HepG2 (cell line): ENCODE measurements at regions not wholly inside any gene's neighbourhood (a gene's known extent, or its start where the extent isn't known, plus 50 kb on each side); places are given as distances from the start of the nearest gene placed in this dataset.

Source experiments
- ATAC-seq: fragments of 200-7000 bp; cut with Tn5 transposase; 3 replicates; pipeline ENCODE4 v1.9.1; 2020; ENCODE audit warnings: mild to moderate bottlenecking, moderate library complexity
- BruUV-seq: library from RNA; stranded (reverse); fragments of 400-500 nt; replicated peaks from 2 replicates; lab custom pipeline; 2021; lab: Mats Ljungman, UMichigan
- CTCF ChIA-PET: fragments of 300-600 bp; formaldehyde crosslinking; extraction: SDS; loops from one replicate; lab custom pipeline; 2021; ENCODE audit warnings: low total read pairs, inconsistent platforms, low intra/inter-chr PET ratio; lab: Yijun Ruan, JAX
- POLR2A ChIA-PET: fragments of 350-600 bp; sonication (Branson Sonifier 250); formaldehyde crosslinking; loops from one replicate; lab custom pipeline; 2020; ENCODE audit warnings: antibody characterized with exemption, inconsistent platforms; lab: Yijun Ruan, JAX
- DNase-seq: peaks from one replicate; pipeline ENCODE4 v3.0.0-alpha.2; 2015; ENCODE audit warnings: low spot score
- FAIRE-seq: peaks from 3 replicates; lab custom pipeline; 2011; peaks lifted over from hg19 to GRCh38; lab: Jason Lieb, UNC
- H2AFZ ChIP-seq: one replicate; pipeline ENCODE4 v1.6.1; 2011; ENCODE audit warnings: low read length, inconsistent platforms
- H3K27ac ChIP-seq: fragments of 300-600 bp; 3 replicates; pipeline ENCODE4 v1.8.0; 2011; ENCODE audit warnings: mixed run types, mild to moderate bottlenecking, mixed read lengths, low read length, inconsistent platforms; ENCODE audit not compliant: insufficient read depth; ENCODE audit errors: extremely low read length
- H3K27me3 ChIP-seq, 2 experiments: fragments of 200-600 bp in 1 of 2; 2 replicates in 1 of 2; 3 replicates in 1 of 2; pipeline versions ENCODE4 v1.6.0 to v1.8.0; 2011; ENCODE audit warnings: low read length in 2 of 2, mild to moderate bottlenecking in 2 of 2, moderate library complexity in 2 of 2, inconsistent platforms in 1 of 2; ENCODE audit not compliant: insufficient read depth in 2 of 2, control insufficient read depth in 1 of 2
- H3K36me3 ChIP-seq, 2 experiments: fragments of 200-600 bp in 1 of 2; replicated peaks in 1 of 2; 2 replicates in 1 of 2; 3 replicates in 1 of 2; pipeline versions ENCODE4 v1.5.1 to v1.8.0; 2011; ENCODE audit warnings: low read length in 2 of 2, inconsistent platforms in 1 of 2; ENCODE audit not compliant: insufficient read depth in 2 of 2, control insufficient read depth in 1 of 2
- H3K4me1 ChIP-seq: 2 replicates; pipeline ENCODE4 v1.5.1; 2012; ENCODE audit warnings: low read length, inconsistent platforms; ENCODE audit not compliant: insufficient read depth
- H3K4me2 ChIP-seq: 2 replicates; pipeline ENCODE4 v1.6.0; 2011; ENCODE audit warnings: low read depth, low read length, inconsistent platforms
- H3K4me3 ChIP-seq, 3 experiments: fragments of 200-600 bp in 1 of 3; sonication (generic), shearing (Covaris generic) in 1 of 3; replicated peaks in 1 of 3; 2 replicates each; pipeline ENCODE4 v1.5.1; 2011 to 2016; ENCODE audit warnings: low read length in 3 of 3, inconsistent platforms in 2 of 3, low read depth in 2 of 3, mild to moderate bottlenecking in 2 of 3, control low read depth in 1 of 3, mixed read lengths in 1 of 3; ENCODE audit not compliant: insufficient read depth in 1 of 3
- H3K79me2 ChIP-seq: one replicate; pipeline ENCODE4 v1.6.1; 2011; ENCODE audit warnings: low read length, inconsistent platforms; ENCODE audit not compliant: insufficient read depth
- H3K9ac ChIP-seq: 2 replicates; pipeline ENCODE4 v1.6.0; 2011; ENCODE audit warnings: mild to moderate bottlenecking, low read depth, low read length, inconsistent platforms; ENCODE audit not compliant: insufficient read depth
- H3K9me3 ChIP-seq: 2 replicates; pipeline ENCODE4 v1.5.1; 2012; ENCODE audit warnings: mild to moderate bottlenecking, low read length
- H4K20me1 ChIP-seq: 2 replicates; pipeline ENCODE4 v1.6.0; 2011; ENCODE audit warnings: inconsistent platforms, mild to moderate bottlenecking, low read length, moderate library complexity; ENCODE audit not compliant: insufficient read depth
- CEBPB ChIP-seq: IDR thresholded peaks from 2 replicates; pipeline ENCODE4 v1.6.1; 2011; ENCODE audit warnings: low read depth, low read length, improper control_type of control experiment, borderline replicate concordance
- IKZF5 ChIP-seq: IDR thresholded peaks from 2 replicates; pipeline ENCODE4 v1.6.1; 2018; ENCODE audit warnings: missing genetic modification reagents, mild to moderate bottlenecking, missing compliant biosample characterization
- KMT2B ChIP-seq: IDR thresholded peaks from 2 replicates; pipeline ENCODE4 v1.6.1; 2016; ENCODE audit warnings: missing genetic modification reagents, missing compliant biosample characterization
- NFIB ChIP-seq: sonication (generic); formaldehyde crosslinking; IDR thresholded peaks from 2 replicates; pipeline ENCODE4 v1.9.0; 2021; ENCODE audit warnings: missing genetic modification reagents, mild to moderate bottlenecking, borderline replicate concordance
- SATB2 ChIP-seq: sonication (generic); formaldehyde crosslinking; IDR thresholded peaks from 2 replicates; pipeline ENCODE4 v1.5.0; 2020; ENCODE audit warnings: missing genetic modification reagents
- SOX5 ChIP-seq: IDR thresholded peaks from 2 replicates; pipeline ENCODE4 v1.6.1; 2016; ENCODE audit warnings: borderline replicate concordance
- TOPORS ChIP-seq: sonication (generic); formaldehyde crosslinking; IDR thresholded peaks from 2 replicates; pipeline ENCODE4 v1.8.0; 2023; ENCODE audit warnings: mild to moderate bottlenecking, missing genetic modification reagents
- ZNF124 ChIP-seq: sonication (generic); formaldehyde crosslinking; IDR thresholded peaks from 2 replicates; pipeline ENCODE4 v1.4.0; 2020; ENCODE audit warnings: missing genetic modification reagents
- ZSCAN25 ChIP-seq: sonication (generic); formaldehyde crosslinking; IDR thresholded peaks from 2 replicates; pipeline ENCODE4 v1.8.0; 2022; ENCODE audit warnings: mild to moderate bottlenecking, missing genetic modification reagents
- ZXDC ChIP-seq: sonication (generic); formaldehyde crosslinking; IDR thresholded peaks from 2 replicates; pipeline ENCODE4 v1.5.0; 2020; ENCODE audit warnings: mild to moderate bottlenecking, missing genetic modification reagents
- whole genome bisulfite sequencing: methylation state at CpG from one replicate; pipeline ENCODE4 v1.1.6; 2017; ENCODE audit warnings: low lambda C conversion rate; 5-methylcytosine and 5-hydroxymethylcytosine counted together
- in situ Hi-C: cut with HindIII; loops from 2 replicates; pipeline ENCODE4 v1.10.0; 2017; ENCODE audit warnings: low pct_unique_long_range_greater_than_20kb; ENCODE audit not compliant: extremely low pct_ligation_motif_present
- intact Hi-C: fragments of 100-400 bp; cut with micrococcal nuclease; formaldehyde crosslinking; loops from one replicate; pipeline ENCODE4 v1.10.0; 2022; ENCODE audit not compliant: unreplicated experiment
- TF ChIP-seq, protein P1 (sequence below): sonication (generic); formaldehyde crosslinking; IDR thresholded peaks from 2 replicates; pipeline ENCODE4 v1.5.0; 2020; ENCODE audit warnings: missing genetic modification reagents
- TF ChIP-seq, protein P2 (sequence below): sonication (generic); formaldehyde crosslinking; IDR thresholded peaks from 2 replicates; pipeline ENCODE4 v1.4.0; 2020; ENCODE audit warnings: missing genetic modification reagents, low read depth, mild to moderate bottlenecking, borderline replicate concordance
- TF ChIP-seq, protein P3 (sequence below): sonication (generic); formaldehyde crosslinking; IDR thresholded peaks from 2 replicates; pipeline ENCODE4 v1.8.0; 2022; ENCODE audit warnings: mild to moderate bottlenecking, missing genetic modification reagents
- TF ChIP-seq, protein P4 (sequence below): sonication (generic); formaldehyde crosslinking; IDR thresholded peaks from 2 replicates; pipeline ENCODE4 v1.4.0; 2020; ENCODE audit warnings: low read depth, mild to moderate bottlenecking, missing genetic modification reagents

GRCh38 chr5:6250121-6250520, 128.2 kb downstream of the MED10 start:
- Histone ChIP-seq H3K36me3 (no peaks in the 10 kb centered on the region), H3K4me3 (no peak overlapping the region), H3K9me3 (no peaks in the 10 kb centered on the region), H3K27ac (no peak overlapping the region), H3K4me2 (no peak overlapping the region), H2AFZ (no peak overlapping the region), H3K79me2 (no peaks in the 10 kb centered on the region), H4K20me1 (no peaks in the 10 kb centered on the region), H3K27me3 (peaks cover 0 to 5% of the 10 kb centered on the region in 2 experiments; a peak in 1 of 5 replicates), H3K9ac (no peak overlapping the region), H3K4me1 (no peaks in the 10 kb centered on the region)
- WGBS: 10% methylated on average over 4 of the region's 7 CpGs
- intact Hi-C loops (no loop called here), in situ Hi-C loops (no loop called here)
- ChIA-PET CTCF (no interaction called here), POLR2A (no interaction called here)
- no peak for ATAC-seq
- TF ChIP-seq KMT2B (CRISPR knock-in tag): no peak
- no peak for TF ChIP-seq TOPORS
- no peak for TF ChIP-seq ZNF124 (CRISPR knock-in tag)
- TF ChIP-seq CEBPB: no peak
- TF ChIP-seq SATB2 (CRISPR knock-in tag): no peak
- no peak for TF ChIP-seq ZSCAN25 (CRISPR knock-in tag)
- TF ChIP-seq ZXDC (CRISPR knock-in tag): no peak
- TF ChIP-seq, protein P1, sequence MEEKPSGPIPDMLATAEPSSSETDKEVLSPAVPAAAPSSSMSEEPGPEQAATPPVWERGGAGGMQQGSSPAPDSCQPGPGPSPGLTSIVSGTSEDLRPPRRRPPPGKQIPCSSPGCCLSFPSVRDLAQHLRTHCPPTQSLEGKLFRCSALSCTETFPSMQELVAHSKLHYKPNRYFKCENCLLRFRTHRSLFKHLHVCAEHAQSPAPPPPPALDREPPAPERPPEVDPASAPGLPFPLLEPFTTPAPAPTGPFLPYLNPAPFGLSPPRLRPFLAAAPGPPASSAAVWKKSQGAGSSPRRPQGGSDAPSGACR (CRISPR knock-in tag): no peak
- no peak for TF ChIP-seq SOX5 (CRISPR knock-in tag)
- TF ChIP-seq, protein P2, sequence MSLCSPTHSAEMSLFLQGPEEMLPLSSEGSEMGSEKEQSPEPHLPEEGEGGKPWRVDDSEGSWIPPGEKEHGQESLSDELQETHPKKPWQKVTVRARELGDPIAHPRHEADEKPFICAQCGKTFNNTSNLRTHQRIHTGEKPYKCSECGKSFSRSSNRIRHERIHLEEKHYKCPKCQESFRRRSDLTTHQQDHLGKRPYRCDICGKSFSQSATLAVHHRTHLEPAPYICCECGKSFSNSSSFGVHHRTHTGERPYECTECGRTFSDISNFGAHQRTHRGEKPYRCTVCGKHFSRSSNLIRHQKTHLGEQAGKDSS (CRISPR knock-in tag): no peak
- no peak for TF ChIP-seq IKZF5 (CRISPR knock-in tag)
- TF ChIP-seq NFIB (CRISPR knock-in tag): no peak
- TF ChIP-seq, protein P3, sequence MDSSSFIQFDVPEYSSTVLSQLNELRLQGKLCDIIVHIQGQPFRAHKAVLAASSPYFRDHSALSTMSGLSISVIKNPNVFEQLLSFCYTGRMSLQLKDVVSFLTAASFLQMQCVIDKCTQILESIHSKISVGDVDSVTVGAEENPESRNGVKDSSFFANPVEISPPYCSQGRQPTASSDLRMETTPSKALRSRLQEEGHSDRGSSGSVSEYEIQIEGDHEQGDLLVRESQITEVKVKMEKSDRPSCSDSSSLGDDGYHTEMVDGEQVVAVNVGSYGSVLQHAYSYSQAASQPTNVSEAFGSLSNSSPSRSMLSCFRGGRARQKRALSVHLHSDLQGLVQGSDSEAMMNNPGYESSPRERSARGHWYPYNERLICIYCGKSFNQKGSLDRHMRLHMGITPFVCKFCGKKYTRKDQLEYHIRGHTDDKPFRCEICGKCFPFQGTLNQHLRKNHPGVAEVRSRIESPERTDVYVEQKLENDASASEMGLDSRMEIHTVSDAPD (CRISPR knock-in tag): no peak
- TF ChIP-seq, protein P4, sequence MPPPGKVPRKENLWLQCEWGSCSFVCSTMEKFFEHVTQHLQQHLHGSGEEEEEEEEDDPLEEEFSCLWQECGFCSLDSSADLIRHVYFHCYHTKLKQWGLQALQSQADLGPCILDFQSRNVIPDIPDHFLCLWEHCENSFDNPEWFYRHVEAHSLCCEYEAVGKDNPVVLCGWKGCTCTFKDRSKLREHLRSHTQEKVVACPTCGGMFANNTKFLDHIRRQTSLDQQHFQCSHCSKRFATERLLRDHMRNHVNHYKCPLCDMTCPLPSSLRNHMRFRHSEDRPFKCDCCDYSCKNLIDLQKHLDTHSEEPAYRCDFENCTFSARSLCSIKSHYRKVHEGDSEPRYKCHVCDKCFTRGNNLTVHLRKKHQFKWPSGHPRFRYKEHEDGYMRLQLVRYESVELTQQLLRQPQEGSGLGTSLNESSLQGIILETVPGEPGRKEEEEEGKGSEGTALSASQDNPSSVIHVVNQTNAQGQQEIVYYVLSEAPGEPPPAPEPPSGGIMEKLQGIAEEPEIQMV (CRISPR knock-in tag): no peak
- DNase-seq: no peak
- FAIRE-seq: no peak
- no TSS peak for BruUV-seq
